CD14-positive monocyte (primary cell): ENCODE measurements at regions not wholly inside any gene's neighbourhood (a gene's known extent, or its start where the extent isn't known, plus 50 kb on each side); places are given as distances from the start of the nearest gene placed in this dataset.

Source experiments
- DNase-seq, 3 donors: peaks; one replicate each; pipeline ENCODE4 v3.0.0-alpha.2; 2011 to 2022
- H2AFZ ChIP-seq: 2 replicates; pipeline ENCODE4 v1.6.0; 2012; ENCODE audit warnings: mild to moderate bottlenecking, low read depth, low read length, inconsistent platforms; ENCODE audit not compliant: insufficient read depth, poor library complexity, severe bottlenecking
- H3K27ac ChIP-seq, 2 donors: 1 replicate in 1 of 2; 2 replicates in 1 of 2; pipeline ENCODE4 v1.5.1; 2012 to 2013; ENCODE audit warnings: low read length in 2 of 2, control low read depth in 1 of 2, inconsistent platforms in 1 of 2, low read depth in 1 of 2, mild to moderate bottlenecking in 1 of 2
- H3K27me3 ChIP-seq, 2 donors: one replicate each; pipeline versions ENCODE4 v1.6.0 to v1.6.1; 2011 to 2013; ENCODE audit warnings: low read length in 2 of 2; ENCODE audit not compliant: control insufficient read depth in 2 of 2, insufficient read depth in 2 of 2
- H3K36me3 ChIP-seq, 2 donors: replicated peaks in 1 of 2; 1 replicate in 1 of 2; 2 replicates in 1 of 2; pipeline versions ENCODE4 v1.5.1 to v1.6.1; 2012 to 2013; ENCODE audit warnings: low read length in 2 of 2, control low read depth in 1 of 2, inconsistent platforms in 1 of 2, mild to moderate bottlenecking in 1 of 2; ENCODE audit not compliant: insufficient read depth in 2 of 2, control insufficient read depth in 1 of 2
- H3K4me1 ChIP-seq, 2 donors: 1 replicate in 1 of 2; 2 replicates in 1 of 2; pipeline versions ENCODE4 v1.5.1 to v1.6.1; 2012 to 2013; ENCODE audit warnings: low read length in 2 of 2, control low read depth in 1 of 2, inconsistent platforms in 1 of 2, mild to moderate bottlenecking in 1 of 2, moderate library complexity in 1 of 2; ENCODE audit not compliant: insufficient read depth in 2 of 2, control insufficient read depth in 1 of 2
- H3K4me2 ChIP-seq: replicated peaks from 2 replicates; pipeline ENCODE3; 2012; ENCODE audit warnings: low read length, moderate library complexity, mild to moderate bottlenecking; ENCODE audit not compliant: poor library complexity, severe bottlenecking; ENCODE audit errors: extremely low read depth
- H3K4me3 ChIP-seq, 3 experiments: fragments of 200-600 bp in 1 of 3; sonication (generic) in 1 of 3; replicated peaks in 1 of 3; 1 replicate in 2 of 3; 2 replicates in 1 of 3; pipeline ENCODE4 v1.5.1; 2011 to 2013; ENCODE audit warnings: low read length in 3 of 3, mild to moderate bottlenecking in 3 of 3, control low read depth in 2 of 3, low read depth in 2 of 3, inconsistent platforms in 1 of 3, moderate library complexity in 1 of 3
- H3K79me2 ChIP-seq: 2 replicates; pipeline ENCODE4 v1.6.0; 2012; ENCODE audit warnings: mild to moderate bottlenecking, control low read depth, inconsistent platforms, low read length, moderate library complexity; ENCODE audit not compliant: insufficient read depth
- H3K9ac ChIP-seq: 2 replicates; pipeline ENCODE4 v1.6.0; 2017; ENCODE audit warnings: low read length, mild to moderate bottlenecking; ENCODE audit not compliant: insufficient read depth, poor library complexity, severe bottlenecking
- H3K9me3 ChIP-seq, 2 donors: replicated peaks in 1 of 2; 1 replicate in 1 of 2; 2 replicates in 1 of 2; pipeline versions ENCODE4 v1.5.1 to v1.6.1; 2012 to 2013; ENCODE audit warnings: low read length in 2 of 2, control low read depth in 1 of 2; ENCODE audit not compliant: control insufficient read depth in 1 of 2, insufficient read depth in 1 of 2
- H4K20me1 ChIP-seq: 2 replicates; pipeline ENCODE4 v1.6.0; 2012; ENCODE audit warnings: mild to moderate bottlenecking, low read length, control low read depth, moderate library complexity; ENCODE audit not compliant: insufficient read depth
- H3K27ac Mint-ChIP-seq, 7 donors: one replicate each; pipeline ENCODE4 v1.8.0; 2020; ENCODE audit warnings: mild to moderate bottlenecking in 7 of 7, mixed read lengths in 7 of 7, moderate library complexity in 6 of 7, inconsistent platforms in 2 of 7
- H3K27me3 Mint-ChIP-seq, 3 donors: one replicate each; pipeline ENCODE4 v1.8.0; 2021 to 2022; ENCODE audit warnings: low read depth in 3 of 3, mild to moderate bottlenecking in 3 of 3, mixed read lengths in 3 of 3, moderate library complexity in 3 of 3, inconsistent platforms in 1 of 3
- H3K36me3 Mint-ChIP-seq, 2 donors: one replicate each; pipeline ENCODE4 v1.8.0; 2020; ENCODE audit warnings: mixed read lengths in 2 of 2, inconsistent platforms in 1 of 2, mild to moderate bottlenecking in 1 of 2
- H3K4me1 Mint-ChIP-seq: one replicate; pipeline ENCODE4 v1.8.0; 2020; ENCODE audit warnings: mild to moderate bottlenecking, mixed read lengths
- H3K4me3 Mint-ChIP-seq, 2 donors: one replicate each; pipeline ENCODE4 v1.8.0; 2020; ENCODE audit warnings: mild to moderate bottlenecking in 2 of 2, mixed read lengths in 2 of 2, moderate library complexity in 1 of 2
- H3K9me3 Mint-ChIP-seq, 7 donors: one replicate each; pipeline ENCODE4 v1.8.0; 2020 to 2022; ENCODE audit warnings: mixed read lengths in 7 of 7, mild to moderate bottlenecking in 6 of 7, moderate library complexity in 6 of 7, inconsistent platforms in 2 of 7
- WGBS: methylation state at CpG from one replicate; pipeline ENCODE4 v1.1.5; 2013; ENCODE audit warnings: missing lambda C conversion rate; ENCODE audit not compliant: insufficient coverage; 5-methylcytosine and 5-hydroxymethylcytosine counted together
- intact Hi-C, 2 donors: fragments of 100-400 bp; cut with micrococcal nuclease; formaldehyde crosslinking; loops; one replicate each; pipeline versions ENCODE4 v1.15.0 to v1.15.1; 2023
- TF ChIP-seq, protein P1 (sequence below): fragments of 200-600 bp; IDR thresholded peaks from one replicate; pipeline ENCODE4 v1.8.0; 2022; ENCODE audit warnings: antibody characterized with exemption, mild to moderate bottlenecking

DNA sequence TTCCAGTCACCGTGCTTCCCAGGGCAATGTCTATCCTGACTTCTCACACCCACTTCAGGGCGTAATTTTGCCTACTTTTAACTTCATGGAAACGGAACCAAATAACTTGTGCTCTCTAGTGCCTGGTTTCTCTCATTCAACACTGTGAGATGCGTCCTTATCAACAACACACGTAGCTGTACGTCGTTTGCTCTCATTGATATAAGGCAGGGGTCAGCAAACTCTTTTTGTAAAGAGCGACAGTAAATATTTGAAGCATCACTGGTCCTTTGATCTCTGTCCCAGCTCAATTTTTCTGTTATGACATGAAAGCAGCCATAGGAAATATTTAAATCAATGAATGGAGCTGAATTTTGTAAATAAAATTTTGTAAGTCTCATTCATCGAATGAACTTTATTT is 239.3 kb upstream of the KCNG1 start:
- TF ChIP-seq, protein P1, sequence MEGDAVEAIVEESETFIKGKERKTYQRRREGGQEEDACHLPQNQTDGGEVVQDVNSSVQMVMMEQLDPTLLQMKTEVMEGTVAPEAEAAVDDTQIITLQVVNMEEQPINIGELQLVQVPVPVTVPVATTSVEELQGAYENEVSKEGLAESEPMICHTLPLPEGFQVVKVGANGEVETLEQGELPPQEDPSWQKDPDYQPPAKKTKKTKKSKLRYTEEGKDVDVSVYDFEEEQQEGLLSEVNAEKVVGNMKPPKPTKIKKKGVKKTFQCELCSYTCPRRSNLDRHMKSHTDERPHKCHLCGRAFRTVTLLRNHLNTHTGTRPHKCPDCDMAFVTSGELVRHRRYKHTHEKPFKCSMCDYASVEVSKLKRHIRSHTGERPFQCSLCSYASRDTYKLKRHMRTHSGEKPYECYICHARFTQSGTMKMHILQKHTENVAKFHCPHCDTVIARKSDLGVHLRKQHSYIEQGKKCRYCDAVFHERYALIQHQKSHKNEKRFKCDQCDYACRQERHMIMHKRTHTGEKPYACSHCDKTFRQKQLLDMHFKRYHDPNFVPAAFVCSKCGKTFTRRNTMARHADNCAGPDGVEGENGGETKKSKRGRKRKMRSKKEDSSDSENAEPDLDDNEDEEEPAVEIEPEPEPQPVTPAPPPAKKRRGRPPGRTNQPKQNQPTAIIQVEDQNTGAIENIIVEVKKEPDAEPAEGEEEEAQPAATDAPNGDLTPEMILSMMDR: no peak
- Histone ChIP-seq H3K9ac (no peak overlapping the region), H3K9me3 (peaks cover 6 to 12% of the 10 kb centered on the region in 2 donors), H4K20me1 (no peaks in the 10 kb centered on the region), H3K27me3 (no peaks in the 10 kb centered on the region), H3K27ac (no peak overlapping the region), H3K36me3 (no peaks in the 10 kb centered on the region), H3K4me2 (no peak overlapping the region), H2AFZ (no peak overlapping the region), H3K4me1 (no peaks in the 10 kb centered on the region), H3K4me3 (no peak overlapping the region), H3K79me2 (no peaks in the 10 kb centered on the region)
- Mint-ChIP-seq H3K27ac (peak overlapping the region in 1 of 7 donors; percentile 23), H3K9me3 (peaks cover 0 to 14% (median 11%) of the 10 kb centered on the region in 7 donors), H3K36me3 (no peaks in the 10 kb centered on the region), H3K27me3 (peaks cover 0 to 1% (median 0%) of the 10 kb centered on the region in 3 donors), H3K4me1 (peaks cover 3% of the 10 kb centered on the region), H3K4me3 (no peak overlapping the region)
- 85% methylated on average over 6 of the region's 9 CpGs for WGBS
- intact Hi-C loops: no loop called here
- no peak for DNase-seq

DNA sequence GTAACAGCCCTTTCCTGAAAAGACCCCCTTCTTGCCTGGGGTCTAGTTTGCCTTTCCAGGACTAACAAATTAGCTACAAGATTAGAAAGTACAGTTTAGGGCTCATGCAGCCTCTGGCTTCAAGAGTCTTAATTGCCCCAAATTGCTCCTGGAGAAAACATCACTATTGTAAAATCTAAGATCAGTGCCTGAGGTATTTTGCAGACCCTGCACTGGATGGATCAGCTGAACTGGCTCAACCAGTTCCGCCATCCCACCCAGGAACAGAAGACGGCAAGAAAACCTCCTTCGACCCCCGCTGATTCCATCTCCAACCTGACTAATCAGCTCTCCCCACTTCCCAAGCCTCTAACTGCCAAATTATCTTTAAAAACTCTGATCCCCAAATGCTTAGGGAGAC is 236.5 kb upstream of the KCNG1 start:
- intact Hi-C loops: no loop called here
- WGBS: 100% methylated on average over 1 of the region's 4 CpGs
- no peak overlapping the region for H3K4me2 ChIP-seq

More for the DNA sequence above, 236.5 kb upstream of the KCNG1 start:
- Mint-ChIP-seq H3K27me3 (peaks cover 0 to 5% (median 0%) of the 10 kb centered on the region in 3 donors), H3K27ac (no peak overlapping the region), H3K4me1 (peaks cover 2% of the 10 kb centered on the region), H3K4me3 (no peak overlapping the region), H3K9me3 (peaks cover 0 to 4% (median 0%) of the 10 kb centered on the region in 7 donors), H3K36me3 (no peaks in the 10 kb centered on the region)
- H4K20me1 ChIP-seq: no peaks in the 10 kb centered on the region
- H3K4me1 ChIP-seq: no peaks in the 10 kb centered on the region
- H3K79me2 ChIP-seq: no peaks in the 10 kb centered on the region
- H3K4me3 ChIP-seq: no peak overlapping the region
- DNase-seq: no peak
- TF ChIP-seq, protein P1: no peak
- no peaks in the 10 kb centered on the region for H3K27me3 ChIP-seq
- H3K27ac ChIP-seq: no peak overlapping the region
- H3K36me3 ChIP-seq: no peaks in the 10 kb centered on the region
- H3K9ac ChIP-seq: no peak overlapping the region
- no peaks in the 10 kb centered on the region for H3K9me3 ChIP-seq
- no peak overlapping the region for H2AFZ ChIP-seq
